Omental fat pad (tissue), 3 donors: ENCODE measurements at regions not wholly inside any gene's neighbourhood (a gene's known extent, or its start where the extent isn't known, plus 50 kb on each side); places are given as distances from the start of the nearest gene placed in this dataset.

ENCODE experiments used
- ATAC-seq: fragments of 150-250 bp; one replicate; pipeline ENCODE4 v1.9.1; 2016; ENCODE audit warnings: mild to moderate bottlenecking, moderate library complexity; ENCODE audit not compliant: low FRiP score
- DNase-seq: peaks from one replicate; pipeline ENCODE4 v3.0.0-alpha.2; 2019; ENCODE audit warnings: low spot score
- CTCF ChIP-seq, 3 donors: fragments of 450-650 bp; IDR thresholded peaks; one replicate each; pipeline ENCODE4 v1.5.1; 2016 to 2017; ENCODE audit warnings: antibody characterized with exemption in 3 of 3, mild to moderate bottlenecking in 3 of 3, moderate library complexity in 2 of 3

DNA sequence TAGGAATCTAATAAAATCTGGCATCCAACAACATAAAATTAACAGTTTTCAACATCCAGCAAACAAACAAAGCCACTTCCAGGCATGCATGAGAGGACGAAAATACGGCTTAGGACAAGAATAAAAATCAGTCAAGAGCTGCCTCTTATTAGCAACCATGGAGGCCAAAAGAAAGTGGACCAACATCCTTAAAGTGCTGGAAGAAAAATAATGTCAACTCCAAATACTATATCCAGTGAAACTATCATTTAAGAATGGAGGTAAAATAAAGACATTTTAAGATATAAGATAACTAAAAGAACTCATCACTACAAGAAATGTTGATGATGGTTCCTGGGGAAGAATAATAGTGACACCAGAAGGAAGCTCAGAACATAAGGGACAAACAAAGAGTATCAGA is 224.0 kb upstream of the IRX4 start:
- DNase-seq, result no peak
- TF ChIP-seq CTCF (IDR thresholded peaks at IDR 0.05), result no peak
- ATAC-seq, result no peak

GRCh38 chr5:2105141-2105540 is 222.4 kb upstream of the IRX4 start:
- ATAC-seq (no peak), DNase-seq (no peak)
- no peak for TF ChIP-seq CTCF (IDR thresholded peaks at IDR 0.05)

DNA sequence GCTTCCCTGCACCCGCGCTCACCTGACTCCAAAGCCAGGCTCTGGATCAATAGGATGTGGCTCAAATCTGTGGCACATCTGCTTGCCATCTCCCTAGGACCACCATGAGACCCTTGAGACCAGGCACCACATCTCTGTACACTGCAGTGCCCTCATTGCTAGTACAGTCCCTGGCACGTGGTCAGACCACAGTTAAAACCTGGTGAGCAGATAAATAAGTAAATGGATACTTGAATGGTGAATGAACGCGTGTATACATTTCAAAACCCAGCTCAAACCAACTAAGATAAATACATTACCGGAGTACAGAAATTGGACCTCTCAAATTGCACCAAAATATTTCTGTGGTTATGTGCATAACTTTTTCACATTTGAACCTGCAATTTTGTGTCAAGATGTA is 221.2 kb upstream of the IRX4 start:
- ATAC-seq, result no peak
- TF ChIP-seq CTCF (IDR thresholded peaks at IDR 0.05), result no peak
- no peak for DNase-seq

DNA sequence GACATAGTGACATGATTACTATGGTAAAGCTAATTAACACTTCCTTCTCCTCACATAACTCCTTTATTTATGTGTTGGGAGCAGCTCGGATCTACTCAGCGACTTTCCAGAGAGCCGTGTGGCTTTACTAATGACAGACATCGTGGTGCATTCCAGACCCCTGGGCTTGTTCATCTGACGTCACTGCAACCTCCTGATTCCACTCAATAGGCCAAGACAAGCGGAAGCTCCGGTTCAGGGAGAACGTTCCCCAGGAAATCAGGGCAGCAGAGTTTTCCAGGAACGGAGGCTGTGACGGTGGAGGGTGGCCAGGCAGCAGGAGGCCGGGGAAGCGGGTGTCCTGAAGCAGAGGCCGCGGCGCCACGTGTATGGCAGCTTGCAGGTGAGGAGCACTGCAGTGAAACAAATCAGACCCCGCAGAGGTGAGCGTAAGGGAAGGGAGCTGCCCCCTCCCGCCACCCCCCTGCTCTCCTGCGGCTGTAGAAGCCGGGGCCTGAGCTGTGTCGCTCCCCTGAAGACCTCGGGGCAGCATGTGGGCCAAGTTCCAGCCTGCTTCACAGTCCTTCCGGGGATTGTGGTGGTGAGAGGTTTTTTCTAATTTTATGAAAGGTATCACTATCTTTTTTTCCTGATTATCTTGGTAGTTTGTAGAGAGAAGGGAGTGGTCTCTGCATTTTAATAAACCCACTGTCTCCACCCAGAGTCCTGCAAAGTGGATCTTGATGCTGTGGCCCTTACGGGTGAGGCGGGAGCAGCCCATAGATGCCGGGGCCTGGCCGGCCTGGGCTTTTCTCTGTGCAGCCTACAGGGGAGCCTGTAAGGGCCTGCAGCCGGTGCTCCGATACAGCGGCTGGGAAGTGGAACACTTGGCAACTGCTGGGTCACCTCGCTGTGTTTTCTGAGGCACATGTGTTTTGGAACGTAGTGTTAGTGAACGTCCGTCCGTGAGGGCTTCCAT is 220.4 kb upstream of the IRX4 start:
- TF ChIP-seq CTCF (IDR thresholded peaks at IDR 0.05), result no peak
- no peak for ATAC-seq
- DNase-seq, result no peak

- no peak for DNase-seq
- TF ChIP-seq CTCF (IDR thresholded peaks at IDR 0.05), result no peak
- no peak for ATAC-seq
Observed at GRCh38 chr5:2101685-2102084, 219.0 kb upstream of the IRX4 start.

- ATAC-seq (no peak), DNase-seq (no peak)
Observed at GRCh38 chr5:2096887-2097505, 214.3 kb upstream of the IRX4 start.

More at GRCh38 chr5:2096887-2097505, 214.3 kb upstream of the IRX4 start:
- no peak for TF ChIP-seq CTCF (IDR thresholded peaks at IDR 0.05)
